HG02884 (cell line): ENCODE measurements at regions not wholly inside any gene's neighbourhood (a gene's known extent, or its start where the extent isn't known, plus 50 kb on each side); places are given as distances from the start of the nearest gene placed in this dataset.

ENCODE experiments used
- ATAC-seq: cut with Tn5 transposase; IDR thresholded peaks from one replicate; pipeline ENCODE4 v1.9.1; 2021; ENCODE audit warnings: mild to moderate bottlenecking, moderate library complexity; ENCODE audit not compliant: unreplicated experiment

GRCh38 chr6:167487749-167488664 is 163.1 kb downstream of the TTLL2 start:
- ATAC-seq, result no peak

GRCh38 chr6:167491438-167492099 is 166.7 kb downstream of the TTLL2 start:
- ATAC-seq, result no peak

GRCh38 chr6:167492100-167492449 is 167.2 kb downstream of the TTLL2 start:
- no peak for ATAC-seq

GRCh38 chr6:167493310-167493709 is 168.4 kb downstream of the TTLL2 start:
- ATAC-seq, result no peak

GRCh38 chr6:167493976-167494697 is 169.3 kb downstream of the TTLL2 start:
- no peak for ATAC-seq

- ATAC-seq, result no peak
These were observed 170.0 kb downstream of the TTLL2 start for GRCh38 chr6:167494698-167495435.

- no peak for ATAC-seq
These were observed 170.9 kb downstream of the TTLL2 start for GRCh38 chr6:167495506-167496401.

GRCh38 chr6:167496707-167497106 is 171.8 kb downstream of the TTLL2 start:
- ATAC-seq, result no peak

- no peak for ATAC-seq
These were observed 172.7 kb downstream of the TTLL2 start for GRCh38 chr6:167497428-167498056.

GRCh38 chr6:167499161-167499660 is 174.3 kb downstream of the TTLL2 start:
- no peak for ATAC-seq

GRCh38 chr6:167500961-167501360 is 176.1 kb downstream of the TTLL2 start:
- ATAC-seq, result no peak

GRCh38 chr6:167501831-167502385 is 177.0 kb downstream of the TTLL2 start:
- ATAC-seq, result no peak

- no peak for ATAC-seq
These were observed 177.6 kb downstream of the TTLL2 start for GRCh38 chr6:167502471-167502870.

GRCh38 chr6:167504385-167504961 is 179.6 kb downstream of the TTLL2 start:
- no peak for ATAC-seq

GRCh38 chr6:167505199-167505598 is 180.3 kb downstream of the TTLL2 start:
- ATAC-seq, result no peak

- ATAC-seq, result no peak
These were observed 180.9 kb downstream of the TTLL2 start for GRCh38 chr6:167505782-167506181.

GRCh38 chr6:167506443-167507301 is 181.8 kb downstream of the TTLL2 start:
- ATAC-seq, result no peak
